ENCODE measurements at regions not wholly inside any gene's neighbourhood (a gene's known extent, or its start where the extent isn't known, plus 50 kb on each side); places are given as distances from the start of the nearest gene placed in this dataset.
A peak's percentile ranks its signal among the peaks of the same experiment; 100 is the strongest.
"Not testable (repeated sequence)": the region's sequence is repeated elsewhere in the genome, so short reads cannot be mapped to it uniquely, and the experiment has no call there.

GRCh38 chr6:80541886-80542285 lies 435.4 kb downstream of the BCKDHB start:
- DNase-seq: no peak

DNA sequence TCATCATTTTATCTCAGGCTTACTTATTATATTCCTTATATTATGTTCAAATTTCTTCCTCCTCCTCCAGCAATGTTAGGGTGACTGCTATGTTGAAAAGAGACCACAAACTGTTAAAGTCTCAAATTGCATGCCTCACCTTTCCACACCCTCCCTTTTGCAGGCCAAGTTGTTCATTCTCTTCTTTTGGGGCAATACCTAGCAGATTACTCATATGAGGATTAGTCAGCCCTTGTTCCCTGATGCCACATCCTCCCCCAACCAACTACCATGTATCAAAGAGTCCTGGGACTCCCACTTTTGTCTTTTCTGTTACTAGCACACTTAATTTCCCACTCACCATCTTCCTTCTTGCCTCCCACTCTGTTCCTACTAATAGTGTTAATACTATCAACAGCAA lies 434.7 kb downstream of the BCKDHB start:
- DNase-seq: peak; percentile 92

GRCh38 chr6:80540700-80541099 lies 434.2 kb downstream of the BCKDHB start:
- DNase-seq: no peak

- peak; percentile 51 for DNase-seq
These were observed 430.9 kb downstream of the BCKDHB start for GRCh38 chr6:80537118-80537972.

- DNase-seq: peak; percentile 44
These were observed 429.6 kb downstream of the BCKDHB start for GRCh38 chr6:80535914-80536565.

DNA sequence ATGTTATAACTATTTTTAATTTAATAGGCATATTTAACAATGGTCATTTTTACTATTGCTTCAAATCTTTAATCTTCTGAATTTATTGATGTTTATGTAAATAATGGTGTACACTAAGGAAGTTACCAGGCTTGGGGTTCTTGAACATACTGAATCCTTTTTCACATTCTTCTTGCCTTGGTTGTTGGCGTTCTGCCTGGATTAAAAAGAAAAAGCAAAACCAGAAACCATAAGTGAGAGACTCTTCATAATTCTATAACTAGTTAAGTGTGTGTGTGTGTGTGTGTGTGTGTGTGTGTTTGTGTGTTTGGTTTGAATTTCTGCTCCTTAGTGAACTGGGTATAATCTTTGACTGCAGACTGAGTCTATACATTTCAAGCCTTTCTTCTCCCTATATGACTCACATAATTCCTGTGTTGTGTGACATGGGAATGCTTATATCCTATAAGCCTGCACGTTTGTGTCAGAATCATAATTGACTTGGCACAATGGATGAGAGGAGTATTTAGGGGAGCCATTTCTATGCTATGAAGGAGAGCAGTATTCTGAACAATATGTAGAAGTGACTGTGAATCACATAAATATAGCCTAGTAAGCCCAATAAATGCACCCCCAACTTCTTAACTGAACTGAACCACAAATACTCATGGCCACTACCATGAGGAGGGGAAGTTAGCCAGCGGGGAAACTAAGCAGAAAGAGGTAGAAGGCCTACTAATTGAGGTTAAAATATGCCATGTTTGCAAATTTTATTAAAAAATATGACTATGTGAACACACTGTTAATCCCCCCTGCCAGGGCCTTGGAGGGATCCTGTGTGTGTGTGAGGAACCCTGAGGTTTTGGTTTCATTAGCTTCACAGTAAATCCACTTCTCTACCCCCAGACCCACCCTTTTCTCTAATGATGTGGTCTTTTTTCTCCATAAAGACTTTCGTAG lies 425.5 kb downstream of the BCKDHB start:
- peak; percentile 64 for DNase-seq

DNA sequence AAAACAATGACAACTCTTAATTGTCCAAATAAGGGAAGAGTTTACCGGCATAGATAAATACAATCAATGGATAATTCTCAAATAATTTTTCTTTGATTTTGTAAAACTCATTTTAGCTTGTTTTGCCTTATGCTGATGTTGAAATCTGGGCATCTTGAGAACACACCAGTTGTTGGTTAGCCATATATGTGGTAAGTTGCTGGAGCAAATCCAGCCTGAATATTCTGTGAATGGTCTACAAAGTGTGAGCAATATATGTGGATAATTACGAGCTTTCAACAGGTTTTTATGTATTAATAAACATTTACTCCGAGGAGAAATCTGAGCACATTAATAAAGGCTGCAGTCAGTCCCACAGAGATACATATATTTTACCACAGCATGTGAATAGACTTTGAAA lies 423.6 kb downstream of the BCKDHB start:
- DNase-seq: no peak

- no peak for DNase-seq
These were observed 421.6 kb downstream of the BCKDHB start for GRCh38 chr6:80528115-80528514.

- no peak for DNase-seq
These were observed 421.1 kb downstream of the BCKDHB start for GRCh38 chr6:80527552-80528052.

- DNase-seq: no peak
These were observed 417.1 kb downstream of the BCKDHB start for GRCh38 chr6:80523531-80523997.

- no peak for DNase-seq
These were observed 416.5 kb downstream of the BCKDHB start for GRCh38 chr6:80523010-80523409.

- no peak for DNase-seq
These were observed 416.1 kb downstream of the BCKDHB start for GRCh38 chr6:80522576-80522975.

GRCh38 chr6:80519811-80520594 lies 413.5 kb downstream of the BCKDHB start:
- peak; percentile 87 for DNase-seq

- DNase-seq: no peak
These were observed 411.1 kb downstream of the BCKDHB start for GRCh38 chr6:80517525-80517924.

DNA sequence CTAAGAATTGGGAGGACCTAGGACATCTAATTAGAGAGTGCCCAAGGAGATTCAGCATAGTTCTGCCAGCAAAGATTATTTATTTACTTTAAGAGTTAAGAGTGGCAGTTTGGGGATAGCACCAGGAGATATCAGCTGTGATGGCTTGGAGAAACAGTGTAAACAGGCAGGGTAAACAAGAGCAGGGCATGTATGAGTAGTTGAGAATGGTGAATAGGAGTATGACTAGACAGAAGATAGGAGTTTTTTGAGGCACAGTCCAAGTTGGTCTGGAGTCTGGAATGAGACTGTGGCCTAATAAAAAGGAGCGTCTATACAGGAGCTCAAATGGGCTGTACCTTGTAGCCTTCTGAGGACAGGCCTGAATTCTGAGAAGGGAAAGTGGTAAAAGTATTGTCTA lies 404.1 kb downstream of the BCKDHB start:
- not testable (repeated sequence) for DNase-seq

DNA sequence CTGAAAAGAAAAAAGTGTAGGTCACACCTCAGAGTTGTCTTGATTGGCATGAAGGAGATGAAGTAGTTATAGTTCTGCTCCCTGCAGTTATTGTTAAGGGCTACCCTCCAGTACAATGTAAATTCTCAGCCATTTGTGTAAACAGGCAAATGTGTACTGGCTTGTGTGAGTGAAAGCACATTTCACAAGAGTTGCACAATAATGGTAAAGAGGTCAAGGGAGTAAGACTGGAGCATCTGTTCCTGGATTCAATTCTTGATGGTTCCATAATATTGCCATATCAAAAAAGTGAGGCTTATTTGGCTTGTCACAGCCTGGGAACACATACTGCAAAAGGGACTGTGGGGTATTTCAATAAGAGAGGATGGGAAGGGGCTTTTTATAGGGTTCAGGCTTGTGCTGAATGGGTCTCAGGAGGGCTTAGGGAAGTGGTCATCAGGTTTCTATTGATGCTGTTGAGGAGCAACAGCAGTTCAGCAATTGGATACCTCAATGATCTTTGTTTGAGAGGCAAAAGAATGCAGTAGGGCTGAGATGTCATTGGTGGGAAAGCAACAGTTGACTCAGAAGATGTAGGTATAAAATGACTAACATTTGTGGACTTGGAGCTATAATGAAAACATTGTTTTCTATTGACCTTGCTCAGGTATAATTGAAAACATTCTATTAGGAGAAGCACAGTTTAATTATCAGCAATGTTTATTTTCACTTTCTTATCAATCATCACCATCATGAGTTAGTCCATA lies 402.6 kb downstream of the BCKDHB start:
- DNase-seq: no peak

DNA sequence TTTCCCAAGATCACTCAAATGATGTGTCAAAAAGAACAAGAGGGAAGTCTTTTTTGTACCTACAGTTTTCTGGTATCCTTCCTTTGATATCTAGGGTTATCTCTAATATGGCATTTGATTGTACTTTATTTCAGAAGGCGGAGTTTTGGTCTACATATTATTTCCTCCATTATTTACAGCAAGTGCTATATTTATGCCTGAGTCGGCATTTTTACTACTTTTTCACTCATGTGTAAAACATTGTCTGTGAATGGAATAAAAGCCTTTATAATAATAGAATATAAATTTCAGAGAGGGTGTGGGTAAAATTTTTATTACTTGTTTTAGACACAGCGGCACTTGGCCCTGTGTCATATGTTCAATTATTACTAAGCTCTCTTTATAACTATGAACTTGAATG lies 398.4 kb downstream of the BCKDHB start:
- no peak for DNase-seq

DNA sequence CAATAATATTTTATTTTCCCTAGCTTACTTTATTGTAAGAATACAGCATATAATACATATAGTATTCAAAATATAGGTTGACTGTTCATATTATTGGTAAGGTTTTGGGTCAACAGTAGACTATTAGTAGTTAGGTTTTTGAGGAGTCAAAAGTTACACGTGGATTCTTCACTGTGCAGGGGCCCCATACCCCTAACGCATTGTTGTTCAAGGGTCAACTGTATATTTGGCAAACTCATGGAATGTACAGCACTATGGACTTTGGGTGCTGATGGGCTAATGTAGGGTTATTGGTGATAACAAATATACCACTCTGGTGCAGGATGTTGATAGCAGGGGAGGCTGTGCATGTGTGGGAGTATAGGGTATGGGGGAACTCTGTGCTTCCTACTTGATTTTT lies 397.2 kb downstream of the BCKDHB start:
- DNase-seq: no peak

GRCh38 chr6:80502871-80503270 lies 396.4 kb downstream of the BCKDHB start:
- DNase-seq: no peak

DNA sequence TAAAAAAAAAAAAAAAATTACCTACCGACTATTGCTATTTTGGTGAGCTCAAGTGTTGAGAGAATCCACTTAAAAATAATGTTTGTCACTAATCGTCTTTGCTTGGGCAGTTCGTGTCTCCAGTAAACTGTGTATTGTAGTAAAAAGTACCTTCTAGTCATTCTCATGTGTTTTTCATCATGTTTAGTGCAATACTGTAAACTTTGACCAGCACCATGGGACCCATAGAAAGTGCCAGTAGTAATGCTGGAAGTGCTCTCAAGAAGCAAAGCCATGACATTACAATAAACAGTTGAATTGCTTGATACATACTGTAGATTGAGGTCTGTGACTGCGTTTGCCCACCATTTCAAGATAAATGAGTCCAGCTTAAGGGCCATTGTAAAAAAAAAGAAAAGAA lies 395.2 kb downstream of the BCKDHB start:
- no peak for DNase-seq

All from fibroblast of skin of back (primary cell).